Fibroblast of lung (primary cell): ENCODE measurements at regions not wholly inside any gene's neighbourhood (a gene's known extent, or its start where the extent isn't known, plus 50 kb on each side); places are given as distances from the start of the nearest gene placed in this dataset.

Source experiments
- CTCF ChIP-seq, 2 donors: IDR thresholded peaks in 1 of 2; conservative IDR thresholded peaks in 1 of 2; 1 replicate in 1 of 2; 2 replicates in 1 of 2; pipeline ENCODE4 v1.5.1; 2011 to 2012; ENCODE audit warnings: low read length in 2 of 2, control low read depth in 1 of 2, inconsistent platforms in 1 of 2, low read depth in 1 of 2, mild to moderate bottlenecking in 1 of 2
- EZH2 ChIP-seq: IDR thresholded peaks from 2 replicates; pipeline ENCODE4 v1.5.1; 2012; ENCODE audit warnings: low read length, control low read depth, mild to moderate bottlenecking; ENCODE audit errors: missing control alignments

DNA sequence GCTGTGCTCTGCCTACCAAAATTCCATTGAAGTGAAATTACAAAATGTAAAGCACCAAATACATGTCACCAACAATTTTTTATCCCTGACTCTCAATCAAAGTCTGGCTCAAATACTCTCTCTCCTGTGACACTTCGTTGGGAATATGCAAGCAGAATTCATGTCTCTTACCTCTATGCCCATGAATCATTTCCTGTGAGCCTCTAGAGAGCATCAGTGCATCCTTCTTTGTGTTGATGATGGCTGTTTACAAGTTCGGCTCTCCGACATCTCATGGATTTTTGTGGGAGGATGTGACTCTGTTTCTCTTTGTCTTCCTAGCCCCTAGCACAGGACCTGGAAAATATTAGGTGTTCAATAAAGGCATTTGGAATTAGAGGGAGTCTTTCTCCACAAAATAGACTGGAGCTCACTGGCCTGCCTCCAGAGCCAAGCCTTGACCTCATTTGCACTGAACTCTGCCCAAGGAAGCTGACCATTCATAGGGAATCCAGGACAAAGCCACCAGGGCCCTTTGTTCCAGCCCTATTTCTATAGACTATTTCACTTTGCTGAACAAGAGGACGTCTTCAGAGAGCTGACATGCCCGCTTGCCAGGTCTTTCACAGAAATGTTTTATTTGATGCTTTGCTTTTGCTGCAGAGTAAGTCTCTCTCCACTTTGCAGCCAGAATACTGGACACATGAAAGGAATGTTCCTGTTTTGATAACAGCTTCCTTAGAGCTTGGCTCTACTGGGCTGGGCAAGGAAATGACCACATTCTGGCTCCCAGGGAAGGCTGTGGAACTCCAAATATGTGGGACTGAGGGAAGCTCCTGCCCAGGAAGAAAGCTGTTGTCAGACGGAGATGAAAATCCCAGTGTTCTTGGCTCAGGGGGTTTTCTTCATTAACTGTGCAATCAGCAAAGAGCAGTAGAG, 194.5 kb upstream of the CDYL start:
- TF ChIP-seq CTCF (conservative IDR thresholded peaks at IDR 0.05 in 1 of 2, IDR thresholded peaks at IDR 0.05 in 1 of 2; ENCODE audit: low read depth in 1 of 2, low read length in 2 of 2) = no peak
- no peak for TF ChIP-seq EZH2
